Smooth muscle cell (in vitro differentiated cells): ENCODE measurements at regions not wholly inside any gene's neighbourhood (a gene's known extent, or its start where the extent isn't known, plus 50 kb on each side); places are given as distances from the start of the nearest gene placed in this dataset.

Experiments
- DNase-seq: peaks from one replicate; lab custom pipeline; 2025; ENCODE audit not compliant: unreplicated experiment; lab: John Stamatoyannopoulos, UW
- H2AFZ ChIP-seq: fragments of 200-600 bp; sonication (generic); 2 replicates; pipeline ENCODE4 v1.6.0; 2016; ENCODE audit warnings: antibody characterized with exemption, low read depth, mild to moderate bottlenecking
- H3F3A ChIP-seq: fragments of 200-600 bp; sonication (generic); 2 replicates; pipeline ENCODE4 v1.6.0; 2017; ENCODE audit warnings: antibody characterized with exemption, low read depth
- H3K27ac ChIP-seq: fragments of 200-600 bp; sonication (generic); 2 replicates; pipeline ENCODE4 v1.5.1; 2016; ENCODE audit warnings: low read depth, mild to moderate bottlenecking
- H3K27me3 ChIP-seq: fragments of 200-600 bp; sonication (generic); 2 replicates; pipeline ENCODE4 v1.6.1; 2016; ENCODE audit warnings: low read depth, mild to moderate bottlenecking
- H3K36me3 ChIP-seq: fragments of 200-600 bp; sonication (generic); 2 replicates; pipeline ENCODE4 v1.5.1; 2016; ENCODE audit warnings: low read depth
- H3K4me1 ChIP-seq: fragments of 200-600 bp; sonication (generic); 2 replicates; pipeline ENCODE4 v1.5.1; 2016; ENCODE audit warnings: low read depth
- H3K4me2 ChIP-seq: fragments of 200-600 bp; sonication (generic); 2 replicates; pipeline ENCODE4 v1.6.0; 2016; ENCODE audit warnings: mild to moderate bottlenecking
- H3K4me3 ChIP-seq: fragments of 200-600 bp; sonication (generic); 2 replicates; pipeline ENCODE4 v1.5.1; 2016; ENCODE audit warnings: mild to moderate bottlenecking
- H3K79me2 ChIP-seq: fragments of 200-600 bp; sonication (generic); 2 replicates; pipeline ENCODE4 v1.6.0; 2016; ENCODE audit warnings: low read depth, mild to moderate bottlenecking
- H3K9ac ChIP-seq: fragments of 200-600 bp; sonication (generic); 2 replicates; pipeline ENCODE4 v1.6.0; 2016; ENCODE audit warnings: low read depth
- H3K9me3 ChIP-seq: fragments of 200-600 bp; sonication (generic); replicated peaks from 2 replicates; pipeline ENCODE4 v1.5.1; 2016; ENCODE audit warnings: low read depth
- H4K20me1 ChIP-seq: fragments of 200-600 bp; sonication (generic); 2 replicates; pipeline ENCODE4 v1.6.0; 2016; ENCODE audit warnings: low read depth
- WGBS: methylation state at CpG from one replicate; pipeline ENCODE4 v1.1.7; 2016; ENCODE audit warnings: low lambda C conversion rate; 5-methylcytosine and 5-hydroxymethylcytosine counted together
- TF ChIP-seq, protein P1 (sequence below): fragments of 200-600 bp; sonication (generic); IDR thresholded peaks from 2 replicates; pipeline ENCODE4 v1.5.1; 2017; ENCODE audit warnings: borderline replicate concordance, mild to moderate bottlenecking, antibody characterized with exemption; ENCODE audit not compliant: insufficient read depth, poor library complexity, severe bottlenecking

DNA sequence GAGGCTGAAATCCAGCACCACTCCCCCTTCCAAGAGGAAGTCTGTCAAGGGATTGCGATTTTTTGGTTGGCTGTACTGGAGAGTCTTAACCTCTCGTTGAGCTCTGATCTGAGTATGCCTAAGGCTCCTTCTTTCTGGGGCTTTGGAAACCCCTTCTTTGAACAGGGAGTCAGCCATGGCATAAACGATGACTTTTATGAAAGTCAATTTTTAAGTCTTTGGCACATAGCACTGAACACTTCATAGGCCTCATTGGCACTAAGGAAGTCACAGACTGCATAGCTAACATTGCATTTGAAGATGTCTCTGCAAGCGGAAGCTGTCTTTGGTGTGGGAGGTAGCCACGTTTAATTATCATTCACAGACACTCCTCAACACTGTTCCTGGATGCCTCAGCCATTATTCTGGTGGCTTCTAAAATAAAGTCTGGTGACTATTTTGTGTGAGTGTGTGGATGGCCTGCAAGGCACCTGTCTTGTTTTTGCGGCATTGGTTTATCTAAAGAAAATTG is 148.2 kb upstream of the NCK2 start:
- DNase-seq = no peak
- H3K9me3 ChIP-seq = no peaks in the 10 kb centered on the region
- H3K79me2 ChIP-seq = no peaks in the 10 kb centered on the region
- H2AFZ ChIP-seq = no peak overlapping the region
- 91% methylated on average over 6 of the region's 6 CpGs for WGBS
- H3F3A ChIP-seq = no peaks in the 10 kb centered on the region
- no peaks in the 10 kb centered on the region for H3K27me3 ChIP-seq
- H3K4me2 ChIP-seq = no peak overlapping the region
- H3K4me3 ChIP-seq = no peak overlapping the region
- H3K4me1 ChIP-seq = peaks cover 6% of the 10 kb centered on the region
- no peaks in the 10 kb centered on the region for H3K36me3 ChIP-seq
- H4K20me1 ChIP-seq = no peaks in the 10 kb centered on the region
- no peak overlapping the region for H3K9ac ChIP-seq
- TF ChIP-seq, protein P1, sequence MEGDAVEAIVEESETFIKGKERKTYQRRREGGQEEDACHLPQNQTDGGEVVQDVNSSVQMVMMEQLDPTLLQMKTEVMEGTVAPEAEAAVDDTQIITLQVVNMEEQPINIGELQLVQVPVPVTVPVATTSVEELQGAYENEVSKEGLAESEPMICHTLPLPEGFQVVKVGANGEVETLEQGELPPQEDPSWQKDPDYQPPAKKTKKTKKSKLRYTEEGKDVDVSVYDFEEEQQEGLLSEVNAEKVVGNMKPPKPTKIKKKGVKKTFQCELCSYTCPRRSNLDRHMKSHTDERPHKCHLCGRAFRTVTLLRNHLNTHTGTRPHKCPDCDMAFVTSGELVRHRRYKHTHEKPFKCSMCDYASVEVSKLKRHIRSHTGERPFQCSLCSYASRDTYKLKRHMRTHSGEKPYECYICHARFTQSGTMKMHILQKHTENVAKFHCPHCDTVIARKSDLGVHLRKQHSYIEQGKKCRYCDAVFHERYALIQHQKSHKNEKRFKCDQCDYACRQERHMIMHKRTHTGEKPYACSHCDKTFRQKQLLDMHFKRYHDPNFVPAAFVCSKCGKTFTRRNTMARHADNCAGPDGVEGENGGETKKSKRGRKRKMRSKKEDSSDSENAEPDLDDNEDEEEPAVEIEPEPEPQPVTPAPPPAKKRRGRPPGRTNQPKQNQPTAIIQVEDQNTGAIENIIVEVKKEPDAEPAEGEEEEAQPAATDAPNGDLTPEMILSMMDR = no peak
- no peak overlapping the region for H3K27ac ChIP-seq

DNA sequence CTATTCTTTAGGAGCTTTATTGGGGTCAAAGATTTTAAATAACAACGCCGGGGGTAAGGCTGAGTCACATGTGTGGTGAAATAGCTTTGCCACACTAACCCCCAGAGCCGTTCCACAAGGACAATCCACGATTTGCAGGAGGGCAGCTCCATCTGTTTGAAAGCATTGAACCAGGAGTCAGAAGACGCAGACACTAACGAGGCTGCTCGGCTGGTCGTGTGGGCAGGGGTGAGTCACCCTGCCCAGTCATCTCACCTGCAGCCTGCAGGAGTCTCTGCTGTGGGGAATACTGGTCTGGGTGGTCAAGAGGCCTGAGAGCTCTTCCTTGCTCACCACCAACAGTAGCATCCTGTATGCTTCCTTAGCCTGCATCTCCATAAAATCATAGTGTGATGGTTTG is 149.2 kb upstream of the NCK2 start:
- TF ChIP-seq, protein P1 = no peak
- 33% methylated on average over 8 of the region's 8 CpGs for WGBS

DNA sequence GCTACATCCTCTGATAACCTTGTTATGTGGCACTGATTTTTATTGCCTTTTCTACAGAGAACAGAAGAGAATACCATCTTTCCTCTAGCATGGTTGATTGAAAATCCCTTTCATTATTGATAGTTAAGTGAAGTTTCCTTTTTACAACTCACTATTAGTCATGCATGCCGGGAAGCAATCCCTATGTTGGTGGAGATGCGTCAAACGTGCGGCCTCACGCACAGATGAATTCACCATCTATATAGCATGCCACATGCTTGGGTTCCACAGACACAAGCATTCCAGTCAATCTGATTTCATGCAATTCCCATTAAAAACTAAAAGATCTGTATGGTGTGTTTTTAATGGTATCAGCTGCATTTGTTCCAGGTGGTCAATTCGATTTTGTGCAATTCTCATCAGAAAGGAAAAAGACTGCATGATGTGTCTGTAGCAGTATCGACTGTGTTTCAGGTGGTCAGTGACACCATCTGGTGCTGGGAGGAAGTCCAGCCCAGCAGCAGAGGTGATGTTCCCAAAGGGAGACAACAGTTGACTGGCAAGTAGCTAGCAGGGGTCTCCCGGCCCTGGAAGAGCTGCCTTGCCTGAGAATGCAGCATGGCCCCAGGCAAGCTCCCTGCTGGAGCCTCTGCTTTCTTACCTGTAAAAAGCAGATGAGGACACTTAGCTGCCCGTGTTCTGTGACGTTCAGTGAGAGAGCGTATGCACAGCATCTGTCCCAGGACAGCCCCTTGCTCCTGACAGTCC is 151.3 kb upstream of the NCK2 start:
- TF ChIP-seq, protein P1 = no peak
- no peaks in the 10 kb centered on the region for H3K27me3 ChIP-seq
- DNase-seq = no peak
- no peak overlapping the region for H3K4me3 ChIP-seq
- H3K79me2 ChIP-seq = no peaks in the 10 kb centered on the region
- H3K9me3 ChIP-seq = no peaks in the 10 kb centered on the region
- H3K36me3 ChIP-seq = no peaks in the 10 kb centered on the region
- no peaks in the 10 kb centered on the region for H4K20me1 ChIP-seq
- peaks cover 6% of the 10 kb centered on the region for H3K4me1 ChIP-seq
- WGBS = 74% methylated on average over 11 of the region's 11 CpGs
- no peak overlapping the region for H3K27ac ChIP-seq
- no peak overlapping the region for H2AFZ ChIP-seq
- no peaks in the 10 kb centered on the region for H3F3A ChIP-seq
- H3K9ac ChIP-seq = no peak overlapping the region
- no peak overlapping the region for H3K4me2 ChIP-seq

More for the DNA sequence above, 149.2 kb upstream of the NCK2 start:
- H3K79me2 ChIP-seq = no peaks in the 10 kb centered on the region
- H3K9ac ChIP-seq = no peak overlapping the region
- no peak overlapping the region for H2AFZ ChIP-seq
- H3K36me3 ChIP-seq = no peaks in the 10 kb centered on the region
- H3K9me3 ChIP-seq = no peaks in the 10 kb centered on the region
- H3K4me2 ChIP-seq = no peak overlapping the region
- no peaks in the 10 kb centered on the region for H4K20me1 ChIP-seq
- no peaks in the 10 kb centered on the region for H3K27me3 ChIP-seq
- DNase-seq = no peak
- no peak overlapping the region for H3K27ac ChIP-seq
- H3F3A ChIP-seq = no peaks in the 10 kb centered on the region
- H3K4me1 ChIP-seq = peaks cover 6% of the 10 kb centered on the region
- no peak overlapping the region for H3K4me3 ChIP-seq

DNA sequence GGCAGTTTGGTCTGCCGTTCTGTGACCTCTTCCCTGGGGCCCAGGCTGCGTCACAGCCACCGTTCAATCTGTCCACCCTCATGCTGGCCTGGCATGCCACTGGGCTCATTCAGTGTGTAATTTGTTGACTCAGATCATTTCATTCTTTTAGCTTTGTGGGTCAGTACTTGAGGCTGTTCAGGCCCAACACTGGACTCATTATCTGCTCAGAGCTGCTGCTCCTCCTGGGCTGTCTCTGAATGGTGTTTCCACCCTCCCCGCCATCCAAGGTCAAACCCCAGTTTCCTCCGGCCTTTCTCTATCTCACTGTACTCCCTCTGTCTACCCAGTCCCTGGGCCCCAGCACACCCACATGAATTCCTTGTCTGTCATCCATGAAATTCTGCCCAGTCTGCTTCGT is 152.4 kb upstream of the NCK2 start:
- Histone ChIP-seq H3K4me3 (no peak overlapping the region), H3K36me3 (no peaks in the 10 kb centered on the region), H3K9ac (no peak overlapping the region), H3K79me2 (no peaks in the 10 kb centered on the region), H2AFZ (peak overlapping the region; percentile 27), H3K4me1 (peaks cover 6% of the 10 kb centered on the region), H3F3A (no peaks in the 10 kb centered on the region), H3K27ac (peak overlapping the region; percentile 29), H3K4me2 (peak overlapping the region; percentile 31), H3K27me3 (no peaks in the 10 kb centered on the region), H4K20me1 (no peaks in the 10 kb centered on the region), H3K9me3 (no peaks in the 10 kb centered on the region)
- WGBS = 54% methylated on average over 6 of the region's 6 CpGs
- DNase-seq = no peak
- TF ChIP-seq, protein P1 = no peak
